ENCODE measurements at regions not wholly inside any gene's neighbourhood (a gene's known extent, or its start where the extent isn't known, plus 50 kb on each side); places are given as distances from the start of the nearest gene placed in this dataset.

- no peak for TF ChIP-seq EP300 (IDR thresholded peaks at IDR 0.05; ENCODE audit: borderline replicate concordance)
- TF ChIP-seq, protein P1, sequence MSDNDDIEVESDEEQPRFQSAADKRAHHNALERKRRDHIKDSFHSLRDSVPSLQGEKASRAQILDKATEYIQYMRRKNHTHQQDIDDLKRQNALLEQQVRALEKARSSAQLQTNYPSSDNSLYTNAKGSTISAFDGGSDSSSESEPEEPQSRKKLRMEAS (IDR thresholded peaks at IDR 0.05), result no peak
- no peak for TF ChIP-seq TAF1 (IDR thresholded peaks at IDR 0.05; ENCODE audit: low read depth)
- TF ChIP-seq, protein P2, sequence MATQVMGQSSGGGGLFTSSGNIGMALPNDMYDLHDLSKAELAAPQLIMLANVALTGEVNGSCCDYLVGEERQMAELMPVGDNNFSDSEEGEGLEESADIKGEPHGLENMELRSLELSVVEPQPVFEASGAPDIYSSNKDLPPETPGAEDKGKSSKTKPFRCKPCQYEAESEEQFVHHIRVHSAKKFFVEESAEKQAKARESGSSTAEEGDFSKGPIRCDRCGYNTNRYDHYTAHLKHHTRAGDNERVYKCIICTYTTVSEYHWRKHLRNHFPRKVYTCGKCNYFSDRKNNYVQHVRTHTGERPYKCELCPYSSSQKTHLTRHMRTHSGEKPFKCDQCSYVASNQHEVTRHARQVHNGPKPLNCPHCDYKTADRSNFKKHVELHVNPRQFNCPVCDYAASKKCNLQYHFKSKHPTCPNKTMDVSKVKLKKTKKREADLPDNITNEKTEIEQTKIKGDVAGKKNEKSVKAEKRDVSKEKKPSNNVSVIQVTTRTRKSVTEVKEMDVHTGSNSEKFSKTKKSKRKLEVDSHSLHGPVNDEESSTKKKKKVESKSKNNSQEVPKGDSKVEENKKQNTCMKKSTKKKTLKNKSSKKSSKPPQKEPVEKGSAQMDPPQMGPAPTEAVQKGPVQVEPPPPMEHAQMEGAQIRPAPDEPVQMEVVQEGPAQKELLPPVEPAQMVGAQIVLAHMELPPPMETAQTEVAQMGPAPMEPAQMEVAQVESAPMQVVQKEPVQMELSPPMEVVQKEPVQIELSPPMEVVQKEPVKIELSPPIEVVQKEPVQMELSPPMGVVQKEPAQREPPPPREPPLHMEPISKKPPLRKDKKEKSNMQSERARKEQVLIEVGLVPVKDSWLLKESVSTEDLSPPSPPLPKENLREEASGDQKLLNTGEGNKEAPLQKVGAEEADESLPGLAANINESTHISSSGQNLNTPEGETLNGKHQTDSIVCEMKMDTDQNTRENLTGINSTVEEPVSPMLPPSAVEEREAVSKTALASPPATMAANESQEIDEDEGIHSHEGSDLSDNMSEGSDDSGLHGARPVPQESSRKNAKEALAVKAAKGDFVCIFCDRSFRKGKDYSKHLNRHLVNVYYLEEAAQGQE (IDR thresholded peaks at IDR 0.05; ENCODE audit: low read depth), result no peak
- TF ChIP-seq CREB1 (IDR thresholded peaks at IDR 0.05; ENCODE audit: low read depth), result no peak
- TF ChIP-seq NFIC (IDR thresholded peaks at IDR 0.05), result no peak
- TF ChIP-seq TEAD4 (IDR thresholded peaks at IDR 0.05), result no peak
- no peak for TF ChIP-seq CEBPB (IDR thresholded peaks at IDR 0.05)
- no peak for TF ChIP-seq RAD21 (IDR thresholded peaks at IDR 0.05; ENCODE audit: low read depth)
- TF ChIP-seq, protein P3, sequence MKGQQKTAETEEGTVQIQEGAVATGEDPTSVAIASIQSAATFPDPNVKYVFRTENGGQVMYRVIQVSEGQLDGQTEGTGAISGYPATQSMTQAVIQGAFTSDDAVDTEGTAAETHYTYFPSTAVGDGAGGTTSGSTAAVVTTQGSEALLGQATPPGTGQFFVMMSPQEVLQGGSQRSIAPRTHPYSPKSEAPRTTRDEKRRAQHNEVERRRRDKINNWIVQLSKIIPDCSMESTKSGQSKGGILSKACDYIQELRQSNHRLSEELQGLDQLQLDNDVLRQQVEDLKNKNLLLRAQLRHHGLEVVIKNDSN (IDR thresholded peaks at IDR 0.05), result no peak
- TF ChIP-seq TCF12 (IDR thresholded peaks at IDR 0.05; ENCODE audit: low read depth), result no peak
These were observed 114.5 kb upstream of the PRKCQ start for GRCh38 chr10:6694447-6695140.

Measured in Ishikawa (cell line).